ENCODE measurements at regions not wholly inside any gene's neighbourhood (a gene's known extent, or its start where the extent isn't known, plus 50 kb on each side); places are given as distances from the start of the nearest gene placed in this dataset.

DNA sequence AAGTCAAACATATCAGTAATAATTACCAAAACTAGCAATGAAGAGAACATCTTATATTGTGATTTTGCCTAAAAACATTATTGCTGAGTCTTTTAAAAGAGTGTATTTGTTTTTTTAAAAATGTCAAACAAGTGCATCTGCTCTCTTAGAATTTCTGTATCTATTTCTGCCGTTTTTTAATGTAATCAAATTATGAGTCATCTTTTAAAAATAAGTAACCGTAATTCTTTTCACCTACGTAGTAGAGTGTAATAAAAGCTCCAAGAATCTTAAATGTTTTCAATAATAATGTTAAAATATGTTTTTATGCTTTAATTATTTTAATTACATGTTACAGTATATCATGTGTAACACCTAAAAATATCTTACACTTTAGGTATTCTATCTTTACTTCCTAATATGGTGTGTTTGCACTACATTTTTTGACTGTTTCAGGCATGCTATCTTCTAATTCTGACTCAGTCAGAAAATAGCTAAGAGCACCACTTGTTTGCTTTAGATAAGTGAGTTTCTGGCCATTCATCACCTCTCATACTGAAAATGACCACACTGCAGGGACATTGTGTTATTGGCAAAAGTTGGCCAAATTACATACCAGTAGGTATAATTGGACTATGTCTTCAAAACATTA lies 368.5 kb downstream of the PCDH7 start:
- Mint-ChIP-seq H3K36me3 (ENCODE audit: insufficient read depth in 1 of 3, low read depth in 3 of 3) (no peaks in the 10 kb centered on the region; a peak in 1 of 7 replicates), H3K27ac (no peak overlapping the region), H3K4me1 (peaks cover 21% of the 10 kb centered on the region in 2 experiments), H3K9me3 (no peaks in the 10 kb centered on the region), H3K27me3 (ENCODE audit: low read depth) (no peaks in the 10 kb centered on the region), H3K4me3 (no peak overlapping the region)
- H2BK20ac ChIP-seq (ENCODE audit: low read depth, low read length, poor library complexity, severe bottlenecking) = no peak overlapping the region
- no peaks in the 10 kb centered on the region for H3K27me3 ChIP-seq (ENCODE audit: insufficient read depth, low read length)
- no peak overlapping the region for H3K27ac ChIP-seq (ENCODE audit: insufficient read length, low read depth, low read length)
- H2BK15ac ChIP-seq (ENCODE audit: low read depth, low read length) = no peak overlapping the region
- no peak overlapping the region for H3K56ac ChIP-seq (ENCODE audit: insufficient read length, low read depth, low read length)
- no peak overlapping the region for H3K9ac ChIP-seq (ENCODE audit: extremely low read depth, insufficient read length, low read length)
- H2AFZ ChIP-seq (ENCODE audit: low read length) = no peak overlapping the region
- no peak overlapping the region for H3K23ac ChIP-seq (ENCODE audit: insufficient read length, low read depth, low read length)
- H3K23me2 ChIP-seq (ENCODE audit: insufficient read length, low read depth, low read length, poor library complexity, severe bottlenecking) = no peaks in the 10 kb centered on the region
- no peak overlapping the region for H3K14ac ChIP-seq (ENCODE audit: insufficient read depth, low read length)
- H4K5ac ChIP-seq (ENCODE audit: insufficient read length, low read depth, low read length) = no peak overlapping the region
- H4K8ac ChIP-seq (replicated peaks; ENCODE audit: insufficient read length, low read depth, low read length) = no peak overlapping the region
- DNase-seq = no peak
- WGBS (ENCODE audit: extremely low coverage, insufficient read length, low lambda C conversion rate) = no CpG with 5 or more reads among the region's 3 CpGs
- no peaks in the 10 kb centered on the region for H4K20me1 ChIP-seq (ENCODE audit: control insufficient read depth, insufficient read depth, insufficient read length)
- H3K79me2 ChIP-seq (ENCODE audit: insufficient read depth, low read length) = no peaks in the 10 kb centered on the region
- H3K4ac ChIP-seq (ENCODE audit: low read depth, low read length) = no peak overlapping the region
- H2BK5ac ChIP-seq (ENCODE audit: insufficient read length, low read length) = no peak overlapping the region
- no peak overlapping the region for H3T11ph ChIP-seq (ENCODE audit: low read length)
- H3K79me1 ChIP-seq (ENCODE audit: insufficient read depth, low read depth, low read length, poor library complexity, severe bottlenecking) = no peaks in the 10 kb centered on the region
- H2BK120ac ChIP-seq (ENCODE audit: low read depth, low read length, poor library complexity, severe bottlenecking) = no peak overlapping the region
- H3K9me3 ChIP-seq (ENCODE audit: control insufficient read depth, low read depth, low read length) = no peaks in the 10 kb centered on the region
- no peak overlapping the region for H2BK12ac ChIP-seq (ENCODE audit: insufficient read length, low read depth, low read length)
- no peak overlapping the region for H4K91ac ChIP-seq (ENCODE audit: insufficient read length, low read depth, low read length)
- no peaks in the 10 kb centered on the region for H3K4me1 ChIP-seq (ENCODE audit: insufficient read depth, low read length)
- H2AK5ac ChIP-seq (ENCODE audit: insufficient read length, low read length) = no peak overlapping the region
- no peak overlapping the region for H3K18ac ChIP-seq (ENCODE audit: insufficient read length, low read depth, low read length)
- TF ChIP-seq, protein P1, sequence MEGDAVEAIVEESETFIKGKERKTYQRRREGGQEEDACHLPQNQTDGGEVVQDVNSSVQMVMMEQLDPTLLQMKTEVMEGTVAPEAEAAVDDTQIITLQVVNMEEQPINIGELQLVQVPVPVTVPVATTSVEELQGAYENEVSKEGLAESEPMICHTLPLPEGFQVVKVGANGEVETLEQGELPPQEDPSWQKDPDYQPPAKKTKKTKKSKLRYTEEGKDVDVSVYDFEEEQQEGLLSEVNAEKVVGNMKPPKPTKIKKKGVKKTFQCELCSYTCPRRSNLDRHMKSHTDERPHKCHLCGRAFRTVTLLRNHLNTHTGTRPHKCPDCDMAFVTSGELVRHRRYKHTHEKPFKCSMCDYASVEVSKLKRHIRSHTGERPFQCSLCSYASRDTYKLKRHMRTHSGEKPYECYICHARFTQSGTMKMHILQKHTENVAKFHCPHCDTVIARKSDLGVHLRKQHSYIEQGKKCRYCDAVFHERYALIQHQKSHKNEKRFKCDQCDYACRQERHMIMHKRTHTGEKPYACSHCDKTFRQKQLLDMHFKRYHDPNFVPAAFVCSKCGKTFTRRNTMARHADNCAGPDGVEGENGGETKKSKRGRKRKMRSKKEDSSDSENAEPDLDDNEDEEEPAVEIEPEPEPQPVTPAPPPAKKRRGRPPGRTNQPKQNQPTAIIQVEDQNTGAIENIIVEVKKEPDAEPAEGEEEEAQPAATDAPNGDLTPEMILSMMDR (conservative IDR thresholded peaks at IDR 0.05) = no peak
- H3K4me2 ChIP-seq (ENCODE audit: insufficient read depth, insufficient read length, low read length) = no peak overlapping the region

All from H9 (cell line).